ENCODE measurements at regions not wholly inside any gene's neighbourhood (a gene's known extent, or its start where the extent isn't known, plus 50 kb on each side); places are given as distances from the start of the nearest gene placed in this dataset.

GRCh38 chr5:133723651-133724366, 111.5 kb upstream of the FSTL4 start:
- Histone ChIP-seq H3K27ac (ENCODE audit: low read depth in 2 of 2, low read length in 2 of 2) (no peak overlapping the region), H3K9ac (ENCODE audit: low read depth in 1 of 2, low read length in 2 of 2) (no peak overlapping the region), H3K4me3 (ENCODE audit: low read length in 2 of 2) (no peak overlapping the region), H3K4me1 (ENCODE audit: control insufficient read depth in 2 of 2, insufficient read depth in 2 of 2, low read length in 2 of 2) (no peaks in the 10 kb centered on the region), H3K27me3 (ENCODE audit: control insufficient read depth in 2 of 2, insufficient read depth in 2 of 2, low read length in 2 of 2) (peaks cover 0 to 3% of the 10 kb centered on the region in 2 donors), H3K9me3 (ENCODE audit: control insufficient read depth in 2 of 2, low read length in 2 of 2) (no peaks in the 10 kb centered on the region), H3K36me3 (ENCODE audit: control insufficient read depth in 2 of 2, insufficient read depth in 2 of 2, low read length in 2 of 2) (no peaks in the 10 kb centered on the region)

GRCh38 chr5:133723126-133723525, 110.8 kb upstream of the FSTL4 start:
- Histone ChIP-seq H3K36me3 (ENCODE audit: control insufficient read depth in 2 of 2, insufficient read depth in 2 of 2, low read length in 2 of 2) (no peaks in the 10 kb centered on the region), H3K9ac (ENCODE audit: low read depth in 1 of 2, low read length in 2 of 2) (no peak overlapping the region), H3K27me3 (ENCODE audit: control insufficient read depth in 2 of 2, insufficient read depth in 2 of 2, low read length in 2 of 2) (peaks cover 0 to 3% of the 10 kb centered on the region in 2 donors), H3K4me3 (ENCODE audit: low read length in 2 of 2) (no peak overlapping the region), H3K9me3 (ENCODE audit: control insufficient read depth in 2 of 2, low read length in 2 of 2) (no peaks in the 10 kb centered on the region), H3K27ac (ENCODE audit: low read depth in 2 of 2, low read length in 2 of 2) (no peak overlapping the region), H3K4me1 (ENCODE audit: control insufficient read depth in 2 of 2, insufficient read depth in 2 of 2, low read length in 2 of 2) (no peaks in the 10 kb centered on the region)

GRCh38 chr5:133721365-133721764, 109.0 kb upstream of the FSTL4 start:
- Histone ChIP-seq H3K4me3 (ENCODE audit: low read length in 2 of 2) (no peak overlapping the region), H3K9me3 (ENCODE audit: control insufficient read depth in 2 of 2, low read length in 2 of 2) (no peaks in the 10 kb centered on the region), H3K27ac (ENCODE audit: low read depth in 2 of 2, low read length in 2 of 2) (no peak overlapping the region), H3K27me3 (ENCODE audit: control insufficient read depth in 2 of 2, insufficient read depth in 2 of 2, low read length in 2 of 2) (peaks cover 0 to 3% of the 10 kb centered on the region in 2 donors), H3K9ac (ENCODE audit: low read depth in 1 of 2, low read length in 2 of 2) (no peak overlapping the region), H3K4me1 (ENCODE audit: control insufficient read depth in 2 of 2, insufficient read depth in 2 of 2, low read length in 2 of 2) (no peaks in the 10 kb centered on the region), H3K36me3 (ENCODE audit: control insufficient read depth in 2 of 2, insufficient read depth in 2 of 2, low read length in 2 of 2) (no peaks in the 10 kb centered on the region)

- H3K9me3 ChIP-seq (ENCODE audit: control insufficient read depth in 2 of 2, low read length in 2 of 2), result no peaks in the 10 kb centered on the region
- H3K36me3 ChIP-seq (ENCODE audit: control insufficient read depth in 2 of 2, insufficient read depth in 2 of 2, low read length in 2 of 2), result no peaks in the 10 kb centered on the region
- H3K4me3 ChIP-seq (ENCODE audit: low read length in 2 of 2), result no peak overlapping the region
- no peaks in the 10 kb centered on the region for H3K4me1 ChIP-seq (ENCODE audit: control insufficient read depth in 2 of 2, insufficient read depth in 2 of 2, low read length in 2 of 2)
- H3K9ac ChIP-seq (ENCODE audit: low read depth in 1 of 2, low read length in 2 of 2), result no peak overlapping the region
- H3K27me3 ChIP-seq (ENCODE audit: control insufficient read depth in 2 of 2, insufficient read depth in 2 of 2, low read length in 2 of 2), result no peaks in the 10 kb centered on the region
- H3K27ac ChIP-seq (ENCODE audit: low read depth in 2 of 2, low read length in 2 of 2), result no peak overlapping the region
Observed at GRCh38 chr5:133718457-133718856, 106.1 kb upstream of the FSTL4 start.

GRCh38 chr5:133716532-133717183, 104.3 kb upstream of the FSTL4 start:
- H3K36me3 ChIP-seq (ENCODE audit: control insufficient read depth in 2 of 2, insufficient read depth in 2 of 2, low read length in 2 of 2), result no peaks in the 10 kb centered on the region
- H3K9me3 ChIP-seq (ENCODE audit: control insufficient read depth in 2 of 2, low read length in 2 of 2), result no peaks in the 10 kb centered on the region
- no peaks in the 10 kb centered on the region for H3K4me1 ChIP-seq (ENCODE audit: control insufficient read depth in 2 of 2, insufficient read depth in 2 of 2, low read length in 2 of 2)
- no peaks in the 10 kb centered on the region for H3K27me3 ChIP-seq (ENCODE audit: control insufficient read depth in 2 of 2, insufficient read depth in 2 of 2, low read length in 2 of 2)
- H3K4me3 ChIP-seq (ENCODE audit: low read length in 2 of 2), result no peak overlapping the region
- no peak overlapping the region for H3K9ac ChIP-seq (ENCODE audit: low read depth in 1 of 2, low read length in 2 of 2)
- H3K27ac ChIP-seq (ENCODE audit: low read depth in 2 of 2, low read length in 2 of 2), result no peak overlapping the region

GRCh38 chr5:133715616-133716015, 103.3 kb upstream of the FSTL4 start:
- no peaks in the 10 kb centered on the region for H3K9me3 ChIP-seq (ENCODE audit: control insufficient read depth in 2 of 2, low read length in 2 of 2)
- H3K4me1 ChIP-seq (ENCODE audit: control insufficient read depth in 2 of 2, insufficient read depth in 2 of 2, low read length in 2 of 2), result no peaks in the 10 kb centered on the region
- no peaks in the 10 kb centered on the region for H3K27me3 ChIP-seq (ENCODE audit: control insufficient read depth in 2 of 2, insufficient read depth in 2 of 2, low read length in 2 of 2)
- H3K4me3 ChIP-seq (ENCODE audit: low read length in 2 of 2), result no peak overlapping the region
- H3K9ac ChIP-seq (ENCODE audit: low read depth in 1 of 2, low read length in 2 of 2), result no peak overlapping the region
- H3K36me3 ChIP-seq (ENCODE audit: control insufficient read depth in 2 of 2, insufficient read depth in 2 of 2, low read length in 2 of 2), result no peaks in the 10 kb centered on the region
- H3K27ac ChIP-seq (ENCODE audit: low read depth in 2 of 2, low read length in 2 of 2), result no peak overlapping the region

GRCh38 chr5:133715216-133715615, 102.9 kb upstream of the FSTL4 start:
- Histone ChIP-seq H3K4me1 (ENCODE audit: control insufficient read depth in 2 of 2, insufficient read depth in 2 of 2, low read length in 2 of 2) (no peaks in the 10 kb centered on the region), H3K4me3 (ENCODE audit: low read length in 2 of 2) (no peak overlapping the region), H3K27me3 (ENCODE audit: control insufficient read depth in 2 of 2, insufficient read depth in 2 of 2, low read length in 2 of 2) (no peaks in the 10 kb centered on the region), H3K36me3 (ENCODE audit: control insufficient read depth in 2 of 2, insufficient read depth in 2 of 2, low read length in 2 of 2) (no peaks in the 10 kb centered on the region), H3K9me3 (ENCODE audit: control insufficient read depth in 2 of 2, low read length in 2 of 2) (no peaks in the 10 kb centered on the region), H3K27ac (ENCODE audit: low read depth in 2 of 2, low read length in 2 of 2) (no peak overlapping the region), H3K9ac (ENCODE audit: low read depth in 1 of 2, low read length in 2 of 2) (no peak overlapping the region)

GRCh38 chr5:133714161-133714915, 102.0 kb upstream of the FSTL4 start:
- no peaks in the 10 kb centered on the region for H3K4me1 ChIP-seq (ENCODE audit: control insufficient read depth in 2 of 2, insufficient read depth in 2 of 2, low read length in 2 of 2)
- H3K9me3 ChIP-seq (ENCODE audit: control insufficient read depth in 2 of 2, low read length in 2 of 2), result no peaks in the 10 kb centered on the region

GRCh38 chr5:133713751-133714150, 101.4 kb upstream of the FSTL4 start:
- no peaks in the 10 kb centered on the region for H3K9me3 ChIP-seq (ENCODE audit: control insufficient read depth in 2 of 2, low read length in 2 of 2)
- no peak overlapping the region for H3K9ac ChIP-seq (ENCODE audit: low read depth in 1 of 2, low read length in 2 of 2)
- H3K4me3 ChIP-seq (ENCODE audit: low read length in 2 of 2), result no peak overlapping the region
- no peak overlapping the region for H3K27ac ChIP-seq (ENCODE audit: low read depth in 2 of 2, low read length in 2 of 2)
- H3K27me3 ChIP-seq (ENCODE audit: control insufficient read depth in 2 of 2, insufficient read depth in 2 of 2, low read length in 2 of 2), result no peaks in the 10 kb centered on the region
- H3K36me3 ChIP-seq (ENCODE audit: control insufficient read depth in 2 of 2, insufficient read depth in 2 of 2, low read length in 2 of 2), result no peaks in the 10 kb centered on the region
- no peaks in the 10 kb centered on the region for H3K4me1 ChIP-seq (ENCODE audit: control insufficient read depth in 2 of 2, insufficient read depth in 2 of 2, low read length in 2 of 2)

More at GRCh38 chr5:133714161-133714915, 102.0 kb upstream of the FSTL4 start:
- H3K4me3 ChIP-seq (ENCODE audit: low read length in 2 of 2), result no peak overlapping the region
- H3K36me3 ChIP-seq (ENCODE audit: control insufficient read depth in 2 of 2, insufficient read depth in 2 of 2, low read length in 2 of 2), result no peaks in the 10 kb centered on the region
- no peak overlapping the region for H3K27ac ChIP-seq (ENCODE audit: low read depth in 2 of 2, low read length in 2 of 2)
- H3K27me3 ChIP-seq (ENCODE audit: control insufficient read depth in 2 of 2, insufficient read depth in 2 of 2, low read length in 2 of 2), result no peaks in the 10 kb centered on the region
- H3K9ac ChIP-seq (ENCODE audit: low read depth in 1 of 2, low read length in 2 of 2), result no peak overlapping the region

GRCh38 chr5:133713209-133713608, 100.9 kb upstream of the FSTL4 start:
- Histone ChIP-seq H3K9ac (ENCODE audit: low read depth in 1 of 2, low read length in 2 of 2) (no peak overlapping the region), H3K27me3 (ENCODE audit: control insufficient read depth in 2 of 2, insufficient read depth in 2 of 2, low read length in 2 of 2) (no peaks in the 10 kb centered on the region)

More at GRCh38 chr5:133713209-133713608, 100.9 kb upstream of the FSTL4 start:
- Histone ChIP-seq H3K4me3 (ENCODE audit: low read length in 2 of 2) (no peak overlapping the region), H3K36me3 (ENCODE audit: control insufficient read depth in 2 of 2, insufficient read depth in 2 of 2, low read length in 2 of 2) (no peaks in the 10 kb centered on the region), H3K27ac (ENCODE audit: low read depth in 2 of 2, low read length in 2 of 2) (no peak overlapping the region), H3K9me3 (ENCODE audit: control insufficient read depth in 2 of 2, low read length in 2 of 2) (no peaks in the 10 kb centered on the region), H3K4me1 (ENCODE audit: control insufficient read depth in 2 of 2, insufficient read depth in 2 of 2, low read length in 2 of 2) (no peaks in the 10 kb centered on the region)

Measured in mucosa of rectum (tissue), 2 donors.